Ovary (tissue), 7 donors: ENCODE measurements at regions not wholly inside any gene's neighbourhood (a gene's known extent, or its start where the extent isn't known, plus 50 kb on each side); places are given as distances from the start of the nearest gene placed in this dataset.

ENCODE experiments used
- DNase-seq, 5 donors: peaks; one replicate each; pipeline ENCODE4 v3.0.0-alpha.2; 2019 to 2020
- H3K27ac ChIP-seq, 2 donors: fragments of 200-600 bp; one replicate each; pipeline versions ENCODE4 v1.5.1 to v1.8.0; 2019 to 2022
- H3K27me3 ChIP-seq: fragments of 200-600 bp; one replicate; pipeline ENCODE4 v1.8.0; 2022
- H3K36me3 ChIP-seq: fragments of 200-600 bp; sonication (generic); one replicate; pipeline ENCODE4 v1.5.1; 2019
- H3K4me1 ChIP-seq: one replicate; pipeline ENCODE4 v1.8.1; 2013; ENCODE audit warnings: mild to moderate bottlenecking, moderate library complexity; ENCODE audit not compliant: insufficient read depth
- H3K4me3 ChIP-seq: fragments of 200-600 bp; sonication (generic); one replicate; pipeline ENCODE4 v1.5.1; 2017
- H3K9me3 ChIP-seq, 2 donors: fragments of 200-600 bp in 1 of 2; sonication (generic) in 1 of 2; one replicate each; pipeline versions ENCODE4 v1.5.1 to v1.8.1; 2013 to 2019; ENCODE audit warnings: mild to moderate bottlenecking in 1 of 2, moderate library complexity in 1 of 2
- CTCF ChIP-seq, 3 donors: fragments of 450-650 bp in 2 of 3; fragments of 200-600 bp in 1 of 3; IDR thresholded peaks; one replicate each; pipeline versions ENCODE4 v1.5.1 to v1.8.0; 2016 to 2022; ENCODE audit warnings: antibody characterized with exemption in 3 of 3, mild to moderate bottlenecking in 1 of 3
- EP300 ChIP-seq: sonication (generic); formaldehyde crosslinking; IDR thresholded peaks from one replicate; pipeline ENCODE4 v1.6.1; 2017; ENCODE audit warnings: antibody characterized with exemption
- POLR2A ChIP-seq: fragments of 450-650 bp; IDR thresholded peaks from one replicate; pipeline ENCODE4 v1.6.1; 2017; ENCODE audit warnings: antibody characterized with exemption, mild to moderate bottlenecking, moderate library complexity
- WGBS, 3 donors: extraction: QIAGEN DNeasy Blood & Tissue Kit in 1 of 3; methylation state at CpG; one replicate each; pipeline versions ENCODE4 v1.1.5 to v1.1.7; 2013 to 2017; 5-methylcytosine and 5-hydroxymethylcytosine counted together
- intact Hi-C, 4 donors: fragments of 100-400 bp; cut with DNase I; formaldehyde crosslinking; loops; one replicate each; pipeline versions ENCODE4 v1.11.0 to v1.15.1; 2022 to 2023
- donor health status: DM: no; HTN: no; CAD: no; lungs with moderate emphysema.
- donor health status: DM: no; HTN: no; CAD: no.
- donor health status: Bipolar disorder and iron deficiency.
- donor health status: DM: no; HTN: no; CAD: no.
- donor health status: DM: yes; HTN: yes; CAD: no.

- Histone ChIP-seq H3K4me1 (no peaks in the 10 kb centered on the region), H3K9me3 (no peaks in the 10 kb centered on the region), H3K4me3 (no peak overlapping the region), H3K27me3 (no peaks in the 10 kb centered on the region), H3K27ac (no peak overlapping the region), H3K36me3 (no peaks in the 10 kb centered on the region)
- DNase-seq = no peak
- intact Hi-C loops = no loop called here
- 9 to 39% (median 16%) methylated on average over 1 of the region's 1 CpG for WGBS, 3 donors
- TF ChIP-seq EP300 (no peak), CTCF (IDR thresholded peaks at IDR 0.05) (no peak), POLR2A (no peak)
Observed at GRCh38 chr6:10271982-10272381, 142.9 kb downstream of the TFAP2A start.

- peaks cover 0 to 3% of the 10 kb centered on the region in 2 donors for H3K9me3 ChIP-seq
- H3K4me1 ChIP-seq = no peaks in the 10 kb centered on the region
- H3K27me3 ChIP-seq = no peaks in the 10 kb centered on the region
- no peaks in the 10 kb centered on the region for H3K36me3 ChIP-seq
- TF ChIP-seq CTCF (IDR thresholded peaks at IDR 0.05) = no peak
- TF ChIP-seq POLR2A = no peak
- H3K27ac ChIP-seq = no peak overlapping the region
- 64 to 70% (median 68%) methylated on average over 6 of the region's 6 CpGs for WGBS, 3 donors
- intact Hi-C loops = no loop called here
- DNase-seq = no peak
- no peak overlapping the region for H3K4me3 ChIP-seq
Observed at GRCh38 chr6:10269814-10270472, 144.9 kb downstream of the TFAP2A start.

- Histone ChIP-seq H3K27ac (no peak overlapping the region), H3K4me3 (no peak overlapping the region), H3K36me3 (no peaks in the 10 kb centered on the region), H3K27me3 (no peaks in the 10 kb centered on the region), H3K9me3 (peaks cover 0 to 3% of the 10 kb centered on the region in 2 donors), H3K4me1 (no peaks in the 10 kb centered on the region)
- WGBS, 3 donors = 9 to 12% (median 10%) methylated on average over 14 of the region's 14 CpGs
- DNase-seq = no peak
- intact Hi-C loops = no loop called here
- TF ChIP-seq POLR2A = no peak
- TF ChIP-seq CTCF (IDR thresholded peaks at IDR 0.05) = no peak
- no peak for TF ChIP-seq EP300
Observed at GRCh38 chr6:10268611-10269310, 146.1 kb downstream of the TFAP2A start.

GRCh38 chr6:10268111-10268510 lies 146.8 kb downstream of the TFAP2A start:
- Histone ChIP-seq H3K27ac (no peak overlapping the region), H3K4me3 (no peak overlapping the region), H3K36me3 (no peaks in the 10 kb centered on the region), H3K9me3 (peaks cover 0 to 3% of the 10 kb centered on the region in 2 donors), H3K4me1 (no peaks in the 10 kb centered on the region), H3K27me3 (no peaks in the 10 kb centered on the region)
- no peak for DNase-seq
- TF ChIP-seq CTCF (IDR thresholded peaks at IDR 0.05) (no peak), POLR2A (no peak), EP300 (no peak)
- 38 to 62% (median 54%) methylated on average over 4 of the region's 4 CpGs for WGBS, 3 donors
- intact Hi-C loops = no loop called here
